Activated CD4-positive, alpha-beta T cell treated with anti-CD3 and anti-CD28 coated beads for 4 hours (primary cell): ENCODE measurements at regions not wholly inside any gene's neighbourhood (a gene's known extent, or its start where the extent isn't known, plus 50 kb on each side); places are given as distances from the start of the nearest gene placed in this dataset.

ENCODE experiments used
- DNase-seq, 2 donors: peaks; one replicate each; pipeline ENCODE4 v3.0.0-alpha.2; 2020

DNA sequence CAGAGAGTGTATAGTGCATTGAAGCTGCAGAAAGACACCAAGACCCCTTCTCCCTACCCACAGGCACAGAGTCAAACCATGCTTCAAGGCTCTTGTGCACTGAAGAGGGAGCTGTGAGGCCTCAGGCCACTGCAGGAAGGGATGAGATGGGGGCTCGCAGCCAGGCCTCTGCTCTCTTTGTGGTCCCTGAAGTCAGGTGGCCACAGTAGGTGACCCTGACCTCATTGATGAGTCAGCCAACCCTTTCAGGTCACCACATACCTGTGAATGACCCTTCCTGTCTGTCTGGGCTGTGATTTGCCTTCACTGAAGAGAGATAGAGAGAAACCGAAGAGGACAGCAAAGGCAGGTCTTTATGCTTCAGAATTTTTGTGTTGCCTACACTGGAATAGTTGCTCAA lies 372.1 kb downstream of the ACTL7B start:
- no peak for DNase-seq

DNA sequence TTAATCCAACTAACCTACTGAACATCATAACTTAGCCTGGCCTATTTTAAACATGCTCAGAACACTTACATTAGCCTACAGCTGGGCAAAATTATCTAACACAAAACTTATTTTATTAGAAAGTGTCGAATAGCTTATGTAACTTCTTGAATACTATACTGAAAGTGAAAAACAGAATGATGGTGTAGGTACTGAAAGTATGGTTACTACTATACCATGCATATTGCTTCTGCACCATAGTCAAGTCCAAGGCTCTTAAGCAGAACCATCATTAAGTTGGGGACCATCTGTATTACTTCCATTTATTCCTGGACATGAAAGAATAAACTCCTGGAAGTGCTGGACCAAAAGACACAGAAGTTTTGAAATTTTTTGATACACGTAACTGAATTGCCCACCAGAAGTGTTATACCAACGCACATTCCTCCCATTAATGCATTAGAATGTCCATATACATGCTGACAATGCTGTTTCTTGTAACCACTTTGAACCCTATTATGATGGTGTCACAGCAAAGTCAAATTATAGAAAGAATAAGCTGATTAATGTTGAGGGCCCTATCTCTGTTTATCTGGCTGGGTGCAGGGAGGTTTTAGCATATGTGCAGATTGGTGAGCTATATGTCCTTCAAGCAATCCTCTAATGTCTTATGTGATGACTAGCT lies 375.7 kb downstream of the ACTL7B start:
- DNase-seq: no peak

DNA sequence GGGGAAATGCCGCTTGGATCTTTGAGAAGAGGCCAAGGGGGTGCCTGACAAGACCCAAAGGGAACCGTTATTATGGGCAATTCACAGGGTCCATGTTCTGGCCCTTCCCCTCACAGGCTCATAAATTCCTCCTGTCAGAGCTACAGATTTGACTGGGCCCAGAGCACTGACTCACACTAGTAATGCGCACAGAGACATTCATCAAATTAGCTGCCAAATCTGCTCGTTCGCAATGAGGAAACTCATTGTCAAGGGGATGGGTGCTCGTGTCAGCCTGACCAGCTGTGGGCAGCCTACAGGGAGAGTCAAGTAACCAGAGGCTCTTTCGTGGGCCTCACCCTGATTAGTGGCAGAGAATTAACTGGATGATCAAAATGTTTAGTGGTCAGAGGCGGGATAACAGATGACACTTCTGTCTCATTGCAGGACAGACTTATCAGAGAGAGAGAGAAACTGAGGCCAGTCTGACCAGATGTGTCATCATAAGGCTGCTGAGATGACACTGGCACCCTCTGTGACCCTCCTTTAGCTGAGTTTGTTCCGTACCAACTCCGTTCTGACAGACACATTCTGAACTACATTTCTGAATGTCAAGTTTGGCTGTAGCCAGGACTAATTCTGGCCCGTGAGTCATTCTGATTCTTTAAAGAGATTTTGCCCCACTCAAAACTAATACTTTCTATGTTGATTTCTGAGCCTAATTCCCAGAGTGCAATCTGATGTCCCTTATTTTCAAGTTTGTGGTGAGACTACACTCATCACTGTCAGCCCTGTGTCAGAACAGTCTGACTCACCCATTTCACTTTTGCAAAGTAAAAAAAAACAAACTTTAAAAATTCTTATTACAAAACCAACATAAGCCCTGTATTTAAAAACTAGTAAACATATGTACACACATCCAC lies 377.1 kb downstream of the ACTL7B start:
- DNase-seq: no peak

DNA sequence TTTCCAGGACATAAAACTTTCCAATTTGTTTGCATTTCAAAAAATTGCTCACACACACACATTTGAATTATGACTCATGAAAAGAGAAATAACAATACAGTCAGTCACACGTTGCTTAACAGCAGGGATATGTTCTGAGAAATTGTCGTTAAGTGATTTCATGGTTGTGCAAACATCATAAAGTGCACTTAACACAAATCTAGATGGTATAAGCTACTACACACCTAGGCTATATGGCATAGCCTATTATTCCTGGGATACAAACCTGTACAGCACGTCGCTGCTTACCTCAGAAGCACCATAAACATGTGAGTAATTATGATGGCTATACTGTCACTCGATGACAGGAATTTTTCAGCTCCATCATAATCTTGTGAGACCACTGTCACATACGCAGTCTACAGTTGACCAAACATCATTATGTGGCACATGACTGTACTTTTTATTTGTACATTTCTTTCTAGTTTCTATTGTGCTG lies 378.2 kb downstream of the ACTL7B start:
- DNase-seq: no peak

DNA sequence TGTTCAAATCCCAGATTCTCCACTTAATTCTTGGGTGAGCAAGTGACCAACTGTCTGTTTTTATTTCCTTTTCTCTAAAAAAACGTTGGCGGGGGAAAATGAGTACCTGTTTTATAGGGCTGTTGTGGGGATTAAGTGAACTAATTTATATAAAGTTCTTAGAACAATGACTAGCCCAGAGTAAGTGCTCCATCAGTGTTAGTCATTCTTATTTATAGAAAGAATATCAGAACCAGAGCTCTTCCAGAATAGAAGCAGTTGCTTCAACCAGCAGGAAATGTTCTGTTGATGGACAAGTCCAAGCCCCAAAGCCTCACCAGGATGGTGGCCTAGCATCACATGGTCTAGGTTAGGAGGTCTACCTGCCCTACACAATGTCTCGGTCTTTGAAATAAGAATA lies 379.2 kb downstream of the ACTL7B start:
- DNase-seq: no peak

DNA sequence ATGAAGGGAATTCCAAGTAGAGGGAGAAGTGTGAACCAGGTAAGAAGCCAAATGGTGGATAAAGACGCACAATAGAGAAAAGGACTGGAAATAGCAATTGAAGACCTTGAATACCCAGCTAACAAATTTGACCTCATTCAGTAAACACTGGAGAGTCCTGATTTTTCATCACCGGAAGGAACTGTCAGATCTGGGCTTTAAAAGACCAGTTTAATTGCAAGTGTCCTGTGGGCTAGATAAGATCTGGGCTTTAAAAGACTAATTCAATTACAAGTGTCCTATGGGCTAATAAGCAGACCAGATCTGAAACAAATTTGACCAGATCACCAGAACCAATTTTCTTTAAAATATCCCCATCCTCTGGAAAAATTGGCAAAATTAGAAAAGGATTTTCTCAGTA lies 380.0 kb downstream of the ACTL7B start:
- DNase-seq: no peak

DNA sequence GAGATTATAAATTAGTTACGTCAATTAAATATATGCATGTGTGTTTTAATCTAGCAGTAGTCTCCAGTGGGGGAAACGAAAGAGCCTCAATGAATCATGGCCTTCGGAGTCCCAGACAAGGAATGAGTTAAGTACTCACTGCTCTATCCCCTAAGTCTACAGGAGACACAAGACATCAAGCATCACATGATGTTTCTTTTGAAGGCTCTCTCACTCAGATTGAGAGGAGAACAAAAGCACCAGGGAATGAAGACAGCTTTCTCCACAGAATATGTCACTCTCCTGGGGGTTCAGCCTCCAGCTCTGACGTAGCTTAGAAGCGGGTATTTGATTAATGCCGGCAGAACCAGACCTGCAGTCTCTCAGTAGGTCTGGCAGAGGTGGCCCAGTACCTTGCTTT lies 381.4 kb downstream of the ACTL7B start:
- DNase-seq: no peak

DNA sequence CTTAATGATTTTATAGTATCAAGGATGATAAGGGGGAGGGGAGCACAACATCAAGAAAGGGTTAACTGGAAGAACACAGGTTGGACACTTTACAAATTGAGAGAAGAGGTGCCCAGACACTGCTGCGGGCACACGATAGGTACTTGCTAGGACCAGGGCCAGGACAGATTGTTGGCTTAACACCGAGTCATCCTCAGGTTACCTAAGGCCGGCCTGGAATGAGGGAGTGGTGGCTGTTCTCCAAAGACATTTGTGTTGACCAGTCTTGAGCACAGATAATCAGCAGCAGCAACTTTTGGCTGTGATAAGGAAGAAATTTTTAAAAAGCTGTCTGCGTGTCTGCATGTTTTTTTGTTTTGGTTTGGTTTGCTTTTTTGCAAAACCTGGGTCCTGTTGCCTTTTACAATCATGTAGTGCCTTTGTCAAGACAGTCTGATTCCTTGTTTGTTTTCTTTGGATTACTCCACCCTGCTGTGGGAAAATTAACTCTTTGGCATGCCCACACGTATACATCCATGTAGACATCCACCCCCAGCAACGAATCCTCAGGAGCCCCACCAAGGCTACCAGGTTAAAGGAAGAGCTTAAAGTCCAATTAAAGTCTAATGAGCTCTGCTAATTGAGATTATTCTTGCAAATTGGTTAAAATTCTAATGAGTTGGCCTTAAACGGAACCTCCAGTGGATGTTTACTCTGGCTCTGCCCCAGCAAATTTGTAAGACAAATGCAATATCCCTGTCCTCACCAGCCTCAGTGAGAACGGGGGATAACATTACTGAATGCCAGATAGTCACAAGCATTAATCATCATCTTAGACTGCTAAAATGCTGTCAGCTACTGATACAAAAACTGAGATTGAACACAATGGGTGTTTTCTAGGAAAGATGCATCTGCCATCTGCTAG lies 382.3 kb downstream of the ACTL7B start:
- no peak for DNase-seq

DNA sequence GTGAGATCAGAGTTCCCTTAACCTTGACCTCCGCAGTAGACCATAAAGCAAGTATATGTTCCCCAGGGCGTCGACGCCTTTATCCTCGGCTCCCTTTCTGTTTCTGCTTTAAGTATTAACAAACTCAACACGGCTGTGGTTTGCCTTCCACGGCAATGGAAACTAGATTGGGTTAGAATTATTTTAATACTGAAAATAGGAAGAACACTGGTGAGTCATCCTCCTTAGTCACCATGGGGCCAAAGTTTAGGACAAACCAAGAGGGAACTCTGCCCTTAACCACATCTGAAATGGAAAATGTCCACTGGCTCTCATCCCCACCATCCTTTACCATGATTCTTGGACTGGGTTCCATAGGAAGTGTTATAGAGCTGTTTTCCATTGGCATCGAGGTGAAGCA lies 386.1 kb downstream of the ACTL7B start:
- DNase-seq: no peak

DNA sequence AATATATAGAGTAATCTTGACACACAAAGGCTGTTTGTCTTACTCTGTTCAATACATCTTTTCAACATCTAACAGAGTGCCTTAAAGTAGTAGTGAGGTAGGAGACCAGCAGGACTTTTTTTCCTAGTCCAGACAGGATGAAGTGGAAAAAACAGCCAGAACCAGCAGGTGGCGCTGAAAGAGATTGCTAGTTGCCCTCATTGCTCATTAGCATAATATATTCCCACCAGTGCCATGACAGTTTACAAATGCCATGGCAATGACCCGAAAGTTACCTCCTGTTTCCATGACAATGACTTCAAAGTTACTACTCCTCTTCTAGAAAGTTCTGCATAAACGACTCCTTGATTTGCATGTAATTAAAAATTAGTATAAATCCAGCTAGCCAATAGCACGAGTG lies 387.4 kb downstream of the ACTL7B start:
- DNase-seq: no peak

DNA sequence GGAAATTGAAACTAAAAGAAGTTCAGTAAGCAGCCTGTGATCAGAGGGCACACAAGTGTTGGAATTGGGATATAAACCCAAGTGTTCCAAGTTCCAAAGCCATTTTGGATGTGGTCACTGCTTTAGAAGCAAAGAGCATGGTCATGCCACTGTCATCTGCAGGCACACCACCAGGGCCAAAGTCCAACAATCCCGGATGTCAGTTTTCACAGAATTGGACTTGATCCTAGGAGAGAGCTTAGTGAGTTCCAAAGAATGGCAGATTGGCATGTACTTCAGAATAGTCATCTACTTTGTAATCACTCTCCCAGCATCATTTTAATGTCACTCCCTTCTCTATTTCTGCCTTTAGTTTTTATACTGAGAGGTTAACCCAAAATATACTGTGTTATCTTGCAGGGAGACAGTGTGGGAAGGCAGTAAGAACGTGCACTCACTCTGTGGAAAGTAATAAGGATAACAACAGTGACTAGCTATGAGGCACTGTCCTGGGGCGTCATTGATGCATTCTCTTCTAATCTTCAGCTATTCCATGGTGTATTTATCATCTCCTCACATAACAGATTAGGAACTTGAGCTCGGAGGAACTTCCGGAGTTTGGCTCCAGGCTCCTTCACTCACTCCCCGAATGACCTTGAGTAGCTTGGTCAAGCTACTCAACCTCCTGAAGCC lies 388.0 kb downstream of the ACTL7B start:
- no peak for DNase-seq

DNA sequence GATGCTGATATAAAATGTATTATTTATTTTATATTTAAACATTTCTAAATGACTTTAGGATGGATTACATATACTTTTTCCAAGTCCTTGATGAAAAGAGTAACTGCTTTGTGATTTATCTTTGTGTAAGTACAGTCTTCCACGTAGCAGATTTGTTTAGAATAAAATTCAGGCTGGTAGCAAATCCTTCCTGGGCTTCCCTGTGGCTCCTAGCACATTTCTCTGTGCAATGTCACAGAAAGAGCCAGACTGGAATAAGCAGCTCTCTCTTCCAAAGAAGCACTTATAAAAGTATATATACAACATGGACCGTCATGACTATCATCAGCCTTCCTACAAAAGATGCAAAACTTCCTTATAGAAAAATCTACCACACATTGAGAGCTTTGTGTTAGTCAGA lies 388.6 kb downstream of the ACTL7B start:
- DNase-seq: no peak

DNA sequence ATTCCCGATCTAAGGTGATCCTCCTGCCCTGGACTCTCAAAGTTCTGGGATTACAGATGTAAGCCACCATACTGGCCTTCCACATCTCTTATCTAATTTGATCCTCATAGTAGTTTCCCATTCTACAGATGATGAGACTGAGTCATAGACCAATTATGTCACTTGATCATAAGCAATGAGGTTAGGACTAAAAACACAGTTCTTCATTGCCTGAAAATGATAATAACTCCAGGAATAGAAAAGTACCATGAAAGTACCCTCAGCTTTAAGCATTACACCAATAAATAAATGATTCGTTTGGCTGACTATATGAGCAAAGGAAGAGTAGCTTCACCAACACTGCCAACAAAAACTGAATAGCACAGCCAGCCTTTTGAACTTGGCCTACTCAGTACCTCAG lies 389.5 kb downstream of the ACTL7B start:
- DNase-seq: no peak

DNA sequence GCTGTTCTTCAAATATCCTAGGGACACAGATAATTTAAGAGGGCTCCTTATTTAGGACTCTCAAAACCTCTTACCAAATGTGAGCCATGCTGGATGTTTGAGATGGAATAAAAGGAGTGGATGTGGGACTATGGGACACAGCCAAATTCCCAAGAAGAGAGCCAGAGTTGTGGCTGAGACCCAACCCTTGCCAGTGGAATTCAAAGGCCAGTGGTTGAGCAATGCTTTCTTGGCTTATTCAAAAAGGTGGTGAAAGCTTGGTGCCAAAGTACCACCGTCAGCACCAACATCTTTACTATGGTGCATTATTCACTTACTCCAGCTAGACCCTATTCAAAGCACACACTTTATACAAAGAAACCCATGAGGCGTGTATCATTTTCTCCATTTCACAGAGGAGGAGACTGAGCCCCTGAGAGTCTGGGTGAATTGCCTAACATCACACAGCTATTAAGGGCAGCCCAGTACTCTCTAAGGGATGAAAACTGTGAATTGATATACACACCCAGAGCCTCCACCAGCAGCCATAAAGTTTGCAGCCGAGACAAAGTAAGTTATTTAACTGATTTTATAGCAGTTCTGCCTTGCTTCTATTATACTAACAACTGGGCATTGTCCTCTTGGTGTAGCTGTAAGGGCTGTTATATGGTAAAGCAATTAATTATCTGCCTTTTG lies 391.7 kb downstream of the ACTL7B start:
- DNase-seq: no peak

DNA sequence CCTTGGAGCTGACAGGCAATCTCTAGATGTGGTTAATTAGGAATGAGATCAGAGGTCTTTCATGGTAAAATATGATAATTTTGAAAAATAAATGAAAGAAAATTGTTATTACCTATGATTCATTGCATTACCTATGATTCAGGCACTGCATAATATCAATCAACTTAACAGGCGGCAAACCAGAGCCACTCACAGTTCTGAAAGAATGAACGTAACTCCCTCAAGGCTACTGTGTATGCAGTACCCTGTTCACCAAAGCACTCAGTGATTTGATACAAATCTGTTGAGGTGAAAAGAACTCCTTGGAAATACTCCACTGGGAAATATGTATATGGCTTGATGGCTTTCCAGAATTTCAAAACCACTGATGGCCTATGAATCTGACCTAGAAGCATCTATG lies 398.9 kb downstream of the ACTL7B start:
- no peak for DNase-seq

DNA sequence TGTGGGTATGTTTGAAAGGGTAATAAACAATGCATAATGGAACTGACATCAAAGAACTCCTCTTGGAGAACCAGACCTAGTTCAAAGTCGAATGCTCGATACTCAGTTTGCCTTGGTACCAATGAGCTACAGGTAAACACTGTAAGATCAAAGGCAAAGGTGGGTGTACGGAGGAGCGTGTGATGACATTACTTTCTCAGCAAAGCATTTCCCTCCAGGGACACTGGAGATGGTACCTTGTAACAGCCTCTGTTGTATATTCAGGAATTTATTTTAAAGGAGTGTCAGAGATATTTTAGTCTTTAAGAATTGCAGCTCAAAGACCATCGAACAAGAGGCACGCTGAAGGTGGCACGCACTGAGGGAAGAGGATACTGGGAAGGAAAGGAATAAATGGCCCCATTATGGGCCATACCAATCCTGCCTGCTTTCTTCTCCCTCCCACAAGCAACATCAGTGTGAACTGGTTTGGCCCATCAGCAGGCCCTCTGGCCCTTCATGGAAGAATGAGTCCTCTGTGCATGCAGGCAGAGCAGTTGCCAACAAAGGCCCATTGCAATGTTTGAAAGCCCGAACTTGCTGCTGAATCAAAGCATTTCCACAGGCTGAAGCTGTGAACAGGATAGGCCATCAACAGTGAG lies 410.2 kb downstream of the ACTL7B start:
- DNase-seq: no peak

DNA sequence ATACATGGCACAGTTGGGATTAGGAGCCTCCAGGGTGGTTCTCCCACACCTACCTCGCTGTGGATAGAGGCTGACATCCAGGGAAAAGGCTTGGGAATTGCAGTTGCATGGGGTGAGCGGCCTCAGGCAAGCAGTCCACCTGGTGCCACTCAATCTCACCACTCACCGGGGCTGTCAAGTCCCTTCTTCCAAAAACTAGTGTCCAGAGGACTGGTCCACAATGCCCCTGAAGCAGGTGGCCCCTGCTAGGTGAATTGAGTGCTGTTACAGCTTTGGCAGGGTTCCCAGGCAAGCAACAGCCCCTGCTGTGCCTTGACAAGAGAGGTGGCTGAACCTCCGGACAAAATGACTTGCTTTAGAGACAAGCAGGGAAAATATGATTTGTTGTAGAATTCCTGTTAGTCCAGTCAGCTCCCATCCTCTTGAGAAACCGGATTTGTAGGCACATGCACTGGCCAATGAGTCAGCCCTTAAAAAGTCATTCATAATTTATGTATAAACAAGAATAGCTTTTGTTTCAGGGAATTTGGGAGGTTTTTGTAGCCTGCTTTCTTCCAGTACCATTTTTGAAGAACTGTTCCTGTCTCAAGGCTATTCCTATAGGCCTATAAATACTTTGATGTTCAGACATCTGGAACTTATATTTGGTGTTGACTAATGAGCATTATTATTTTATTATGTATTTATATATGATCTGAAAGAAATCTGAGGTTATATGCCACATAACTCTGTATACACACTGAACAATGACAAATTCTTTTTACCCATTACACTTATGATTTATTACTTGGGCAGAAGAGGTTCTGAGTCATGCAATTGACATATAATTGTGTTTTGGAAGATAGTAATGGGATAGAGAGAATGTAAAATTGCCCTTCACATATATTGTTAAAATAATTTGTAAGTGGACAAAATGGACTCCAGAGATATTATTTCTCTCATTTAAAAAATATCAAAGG lies 411.1 kb downstream of the ACTL7B start:
- no peak for DNase-seq

DNA sequence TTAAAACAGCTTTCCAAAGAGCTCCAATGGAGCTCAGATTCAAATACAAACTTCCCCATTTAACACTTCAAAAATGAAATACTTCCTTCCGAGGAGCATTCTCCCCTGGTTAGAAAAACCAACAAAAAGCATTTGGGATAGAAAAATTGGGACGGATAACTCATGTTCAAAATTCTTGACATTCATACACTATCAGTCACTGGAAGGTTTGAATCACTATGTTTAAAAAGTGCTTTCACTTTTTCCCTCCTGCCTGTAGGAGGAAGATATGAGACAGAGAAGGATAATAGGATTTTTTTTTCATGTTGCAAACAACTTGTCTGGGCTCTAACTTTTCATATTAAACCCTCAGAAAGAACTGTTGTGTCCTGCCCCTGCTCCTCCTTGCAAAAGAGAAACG lies 412.0 kb downstream of the ACTL7B start:
- DNase-seq: no peak

DNA sequence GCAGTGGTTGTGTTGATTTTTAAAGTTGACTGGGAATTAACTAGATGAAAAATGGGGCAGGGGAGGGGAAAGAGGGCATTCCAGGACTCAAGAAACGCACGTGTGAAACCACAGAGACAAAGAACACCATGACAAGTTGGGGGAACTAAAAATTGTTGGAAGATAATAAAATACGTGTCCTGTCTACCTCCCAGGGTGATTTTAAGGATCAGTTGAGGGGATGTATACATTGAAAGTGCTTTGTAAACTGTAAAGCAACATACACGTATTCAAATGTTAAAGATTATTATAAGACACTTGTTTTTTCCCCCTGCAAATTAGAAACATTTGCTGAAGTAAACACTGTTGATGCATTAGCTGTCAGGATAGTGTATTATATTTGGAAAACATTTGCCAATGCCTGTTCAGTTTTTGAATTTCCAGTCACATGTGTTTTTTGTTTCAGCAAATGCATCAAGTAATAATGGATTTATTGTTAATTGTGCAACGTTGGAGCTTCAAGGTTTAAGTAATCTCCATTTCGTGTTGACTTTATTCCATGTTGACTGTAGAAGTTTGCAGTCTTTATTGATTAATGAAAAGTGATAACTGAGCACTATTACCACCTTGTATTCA lies 412.7 kb downstream of the ACTL7B start:
- DNase-seq: no peak

DNA sequence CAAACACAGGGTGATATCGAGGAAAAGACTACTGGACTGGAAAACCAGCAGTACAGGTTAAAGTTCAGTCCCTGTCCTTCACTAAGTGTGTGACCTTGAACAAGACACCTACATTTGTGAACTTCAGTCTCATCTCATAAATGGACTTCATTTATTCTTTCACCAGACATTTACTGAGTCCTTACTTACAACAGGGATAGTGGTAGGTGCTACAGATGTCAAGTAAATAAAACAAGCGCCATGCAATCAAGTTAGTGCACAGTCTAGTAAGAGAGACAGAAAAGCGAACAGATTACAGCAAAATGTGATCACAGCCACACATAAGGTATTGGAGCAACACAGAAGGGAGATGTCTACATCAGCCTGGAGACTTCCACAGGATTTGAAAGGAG lies 413.2 kb downstream of the ACTL7B start:
- DNase-seq: no peak
